IMR-90 (cell line): ENCODE measurements at regions not wholly inside any gene's neighbourhood (a gene's known extent, or its start where the extent isn't known, plus 50 kb on each side); places are given as distances from the start of the nearest gene placed in this dataset.

ENCODE experiments used
- ATAC-seq: fragments of 200-7000 bp; cut with Tn5 transposase; 2 replicates; pipeline ENCODE4 v1.9.1; 2020; ENCODE audit warnings: low read depth, mild to moderate bottlenecking, moderate library complexity
- BruUV-seq: library from RNA; stranded (reverse); fragments of 400-500 nt; replicated peaks from 2 replicates; lab custom pipeline; 2021; lab: Mats Ljungman, UMichigan
- CTCF ChIA-PET: fragments of 300-600 bp; formaldehyde crosslinking; extraction: SDS; loops from one replicate; lab custom pipeline; 2021; ENCODE audit warnings: antibody characterized with exemption; lab: Yijun Ruan, JAX
- POLR2A ChIA-PET: fragments of 300-600 bp; sonication (Branson Sonifier 250); formaldehyde crosslinking; loops from one replicate; lab custom pipeline; 2022; ENCODE audit warnings: antibody characterized with exemption; ENCODE audit not compliant: unreplicated experiment; lab: Charles Lee
- DNase-seq: peaks from one replicate; pipeline ENCODE4 v3.0.0; 2013
- H2AFZ ChIP-seq: replicated peaks from 2 replicates; pipeline ENCODE3; 2013; ENCODE audit warnings: low read length, mild to moderate bottlenecking; ENCODE audit not compliant: poor library complexity
- H2AK5ac ChIP-seq: 2 replicates; pipeline ENCODE4 v1.6.1; 2013; ENCODE audit warnings: low read depth, low read length, inconsistent platforms
- H2AK9ac ChIP-seq: replicated peaks from 2 replicates; pipeline ENCODE3; 2013; ENCODE audit warnings: mild to moderate bottlenecking, low read depth, low read length, moderate library complexity; ENCODE audit not compliant: poor library complexity
- H2BK120ac ChIP-seq: 2 replicates; pipeline ENCODE4 v1.6.1; 2013; ENCODE audit warnings: low read depth, low read length, inconsistent platforms
- H2BK15ac ChIP-seq: 3 replicates; pipeline ENCODE4 v1.6.1; 2013; ENCODE audit warnings: low read depth, low read length, inconsistent platforms
- H2BK20ac ChIP-seq: 2 replicates; pipeline ENCODE4 v1.6.1; 2013; ENCODE audit warnings: low read depth, mild to moderate bottlenecking, inconsistent platforms, low read length, moderate library complexity
- H2BK5ac ChIP-seq: 2 replicates; pipeline ENCODE4 v1.6.1; 2013; ENCODE audit warnings: mild to moderate bottlenecking, low read depth, low read length, inconsistent platforms; ENCODE audit not compliant: poor library complexity, severe bottlenecking
- H3K14ac ChIP-seq: replicated peaks from 2 replicates; pipeline ENCODE4 v1.6.1; 2013; ENCODE audit warnings: low read depth, low read length, inconsistent platforms
- H3K18ac ChIP-seq: 2 replicates; pipeline ENCODE4 v1.6.1; 2013; ENCODE audit warnings: low read depth, low read length, control low read depth
- H3K23ac ChIP-seq: 2 replicates; pipeline ENCODE4 v1.6.1; 2013; ENCODE audit warnings: low read depth, low read length, inconsistent platforms
- H3K27ac ChIP-seq: 2 replicates; pipeline ENCODE4 v1.5.1; 2013; ENCODE audit warnings: mild to moderate bottlenecking, control low read depth, low read length; ENCODE audit not compliant: insufficient read depth
- H3K27me3 ChIP-seq: 2 replicates; pipeline ENCODE4 v1.6.1; 2013; ENCODE audit warnings: low read length; ENCODE audit not compliant: control insufficient read depth, insufficient read depth
- H3K36me3 ChIP-seq: 2 replicates; pipeline ENCODE4 v1.6.1; 2013; ENCODE audit warnings: low read length, mixed read lengths; ENCODE audit not compliant: control insufficient read depth, insufficient read depth
- H3K4ac ChIP-seq: 2 replicates; pipeline ENCODE4 v1.6.1; 2013; ENCODE audit warnings: low read depth, low read length, inconsistent platforms
- H3K4me1 ChIP-seq: 2 replicates; pipeline ENCODE4 v1.6.1; 2013; ENCODE audit warnings: low read length, mixed read lengths; ENCODE audit not compliant: control insufficient read depth, insufficient read depth
- H3K4me2 ChIP-seq: 2 replicates; pipeline ENCODE4 v1.6.1; 2013; ENCODE audit warnings: low read depth, mild to moderate bottlenecking, control low read depth, low read length, moderate library complexity
- H3K4me3 ChIP-seq: 2 replicates; pipeline ENCODE4 v1.5.1; 2013; ENCODE audit warnings: low read depth, mild to moderate bottlenecking, control low read depth, low read length, moderate library complexity; ENCODE audit not compliant: insufficient read depth
- H3K56ac ChIP-seq: 2 replicates; pipeline ENCODE4 v1.6.1; 2013; ENCODE audit warnings: low read length, inconsistent platforms; ENCODE audit not compliant: insufficient read depth; ENCODE audit errors: extremely low read depth
- H3K79me1 ChIP-seq, 2 experiments: 2 replicates each; pipeline ENCODE4 v1.6.1; 2013; ENCODE audit warnings: low read length in 2 of 2, inconsistent platforms in 1 of 2, low read depth in 1 of 2
- H3K9ac ChIP-seq: 2 replicates; pipeline ENCODE4 v1.6.1; 2013; ENCODE audit warnings: low read depth, low read length, control low read depth
- H3K9me1 ChIP-seq: 2 replicates; pipeline ENCODE4 v1.6.1; 2013; ENCODE audit warnings: low read length, inconsistent platforms; ENCODE audit not compliant: insufficient read depth
- H3K9me3 ChIP-seq: 2 replicates; pipeline ENCODE4 v1.6.1; 2013; ENCODE audit warnings: low read length; ENCODE audit not compliant: control insufficient read depth, insufficient read depth
- H4K20me1 ChIP-seq: 2 replicates; pipeline ENCODE4 v1.6.1; 2013; ENCODE audit warnings: low read length, inconsistent platforms; ENCODE audit not compliant: insufficient read depth
- H4K5ac ChIP-seq: 2 replicates; pipeline ENCODE4 v1.6.1; 2013; ENCODE audit warnings: mild to moderate bottlenecking, low read depth, low read length, control low read depth
- H4K8ac ChIP-seq, 2 experiments: 2 replicates each; pipeline ENCODE4 v1.6.1; 2013; ENCODE audit warnings: low read depth in 2 of 2, low read length in 2 of 2, control low read depth in 1 of 2, inconsistent platforms in 1 of 2
- H4K91ac ChIP-seq: 2 replicates; pipeline ENCODE4 v1.6.1; 2013; ENCODE audit warnings: low read depth, low read length, inconsistent platforms; ENCODE audit not compliant: insufficient read depth
- BHLHE40 ChIP-seq: fragments of 150-350 bp; IDR thresholded peaks from 2 replicates; pipeline ENCODE4 v1.6.1; 2016; ENCODE audit warnings: mild to moderate bottlenecking, low read depth, low read length
- CEBPB ChIP-seq: IDR thresholded peaks from 2 replicates; pipeline ENCODE4 v1.6.1; 2012; ENCODE audit warnings: low read depth, low read length, improper control_type of control experiment
- CHD1 ChIP-seq: IDR thresholded peaks from 2 replicates; pipeline ENCODE4 v1.6.1; 2012; ENCODE audit warnings: low read depth, low read length, improper control_type of control experiment
- FOS ChIP-seq: fragments of 150-350 bp; IDR thresholded peaks from 2 replicates; pipeline ENCODE4 v1.6.1; 2016; ENCODE audit warnings: low read depth, low read length
- MAFK ChIP-seq: IDR thresholded peaks from 2 replicates; pipeline ENCODE4 v1.6.1; 2012; ENCODE audit warnings: low read depth, low read length, improper control_type of control experiment
- MAZ ChIP-seq: IDR thresholded peaks from 2 replicates; pipeline ENCODE4 v1.6.1; 2012; ENCODE audit warnings: low read depth, mild to moderate bottlenecking, low read length, improper control_type of control experiment, moderate library complexity, borderline replicate concordance
- MXI1 ChIP-seq: IDR thresholded peaks from 2 replicates; pipeline ENCODE4 v1.6.1; 2012; ENCODE audit warnings: low read depth, mild to moderate bottlenecking, low read length, moderate library complexity, borderline replicate concordance
- NFE2L2 ChIP-seq: fragments of 150-350 bp; IDR thresholded peaks from 2 replicates; pipeline ENCODE4 v1.6.1; 2016; ENCODE audit warnings: low read depth, mild to moderate bottlenecking, low read length
- POLR2A ChIP-seq: IDR thresholded peaks from 2 replicates; pipeline ENCODE4 v1.6.1; 2012; ENCODE audit warnings: mild to moderate bottlenecking, low read depth, low read length
- RAD21 ChIP-seq: IDR thresholded peaks from 2 replicates; pipeline ENCODE4 v1.6.1; 2012; ENCODE audit warnings: low read length, improper control_type of control experiment
- RCOR1 ChIP-seq: IDR thresholded peaks from 2 replicates; pipeline ENCODE4 v1.6.1; 2012; ENCODE audit warnings: mild to moderate bottlenecking, low read length, improper control_type of control experiment; ENCODE audit not compliant: insufficient replicate concordance
- RFX5 ChIP-seq: IDR thresholded peaks from 2 replicates; pipeline ENCODE4 v1.8.0; 2012; ENCODE audit warnings: low read depth, mild to moderate bottlenecking, low read length, moderate library complexity
- SMC3 ChIP-seq: fragments of 150-350 bp; IDR thresholded peaks from 2 replicates; pipeline ENCODE4 v1.6.1; 2016; ENCODE audit warnings: low read depth, mild to moderate bottlenecking, antibody characterized with exemption, low read length, moderate library complexity
- WGBS, 2 experiments: methylation state at CpG; one replicate each; pipeline versions ENCODE4 v1.1.5 to v1.1.7; 2013; ENCODE audit warnings: missing lambda C conversion rate in 2 of 2; ENCODE audit not compliant: insufficient read length in 1 of 2; ENCODE audit errors: extremely low coverage in 2 of 2; 5-methylcytosine and 5-hydroxymethylcytosine counted together
- dilution Hi-C: fragments of 300-500 bp; cut with HindIII; formaldehyde crosslinking; loops from one replicate; pipeline ENCODE4 v1.14.3; 2018; ENCODE audit warnings: low sequenced_read_pairs; ENCODE audit not compliant: unreplicated experiment
- in situ Hi-C: fragments of 300-500 bp; cut with MboI; formaldehyde crosslinking; loops from 3 replicates; pipeline ENCODE4 v1.14.3; 2019; ENCODE audit warnings: low sequenced_read_pairs, inconsistent platforms, mixed read lengths
- intact Hi-C: fragments of 100-400 bp; cut with micrococcal nuclease; formaldehyde crosslinking; loops from 2 replicates; pipeline ENCODE4 v1.10.0; 2022
- TF ChIP-seq, protein P1 (sequence below): fragments of 150-350 bp; IDR thresholded peaks from 2 replicates; pipeline ENCODE4 v1.6.1; 2016; ENCODE audit warnings: low read depth, mild to moderate bottlenecking, low read length, moderate library complexity, borderline replicate concordance
- TF ChIP-seq, protein P2 (sequence below): fragments of 150-350 bp; IDR thresholded peaks from 2 replicates; pipeline ENCODE4 v1.6.1; 2017; ENCODE audit warnings: mild to moderate bottlenecking, antibody characterized with exemption, low read length, low read depth
- TF ChIP-seq, protein P3 (sequence below): conservative IDR thresholded peaks from 2 replicates; pipeline ENCODE4 v1.5.1; 2012; ENCODE audit warnings: mild to moderate bottlenecking, low read depth, low read length, improper control_type of control experiment

DNA sequence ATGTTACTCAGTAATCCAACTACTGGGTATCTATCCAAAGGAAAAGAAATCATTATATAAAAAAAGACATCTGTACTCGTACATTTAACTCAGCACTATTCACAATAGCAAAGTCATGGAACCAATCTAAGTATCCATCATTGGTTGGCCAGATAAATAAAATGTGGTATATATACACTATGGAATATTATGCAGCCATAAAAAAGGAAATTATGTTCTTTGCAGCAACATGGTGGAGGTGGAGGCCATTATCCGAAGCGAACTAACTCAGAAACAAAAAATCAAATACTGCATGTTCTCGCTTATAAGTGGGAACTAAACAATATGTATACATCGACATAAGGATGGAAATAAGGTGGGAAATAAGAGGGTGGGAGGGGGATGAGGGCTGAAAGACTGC, 56.2 kb upstream of the ANTXRL start:
- DNase-seq, result no peak
- POLR2A ChIA-PET, result no interaction called here
- H2BK5ac ChIP-seq, result no peak overlapping the region
- no peak overlapping the region for H3K18ac ChIP-seq
- no peak overlapping the region for H4K5ac ChIP-seq
- dilution Hi-C loops, result no loop called here
- H3K27me3 ChIP-seq, result peaks cover 7% of the 10 kb centered on the region
- no peak overlapping the region for H2BK20ac ChIP-seq
- no peak overlapping the region for H2BK15ac ChIP-seq
- no peak overlapping the region for H3K56ac ChIP-seq
- CTCF ChIA-PET, result no interaction called here
- H4K8ac ChIP-seq, result no peak overlapping the region
- H2AK9ac ChIP-seq, result no peak overlapping the region
- no peak overlapping the region for H3K4ac ChIP-seq
- WGBS, 2 experiments, result no CpG with 5 or more reads among the region's 5 CpGs
- no peak overlapping the region for H3K14ac ChIP-seq
- no peak for ATAC-seq
- H3K23ac ChIP-seq, result no peak overlapping the region
- no peak overlapping the region for H4K91ac ChIP-seq
- H2AK5ac ChIP-seq, result no peak overlapping the region
- no peak overlapping the region for H3K27ac ChIP-seq
- H3K4me3 ChIP-seq, result no peak overlapping the region
- no peak overlapping the region for H2AFZ ChIP-seq
- no TSS peak for BruUV-seq
- no peaks in the 10 kb centered on the region for H3K9me1 ChIP-seq
- in situ Hi-C loops, result no loop called here
- TF ChIP-seq FOS (no peak), SMC3 (no peak), CEBPB (no peak), RFX5 (no peak), NFE2L2 (no peak), RAD21 (no peak), MXI1 (no peak), MAFK (no peak), MAZ (no peak), POLR2A (no peak), CHD1 (no peak), BHLHE40 (no peak), RCOR1 (no peak)
- TF ChIP-seq, protein P1, sequence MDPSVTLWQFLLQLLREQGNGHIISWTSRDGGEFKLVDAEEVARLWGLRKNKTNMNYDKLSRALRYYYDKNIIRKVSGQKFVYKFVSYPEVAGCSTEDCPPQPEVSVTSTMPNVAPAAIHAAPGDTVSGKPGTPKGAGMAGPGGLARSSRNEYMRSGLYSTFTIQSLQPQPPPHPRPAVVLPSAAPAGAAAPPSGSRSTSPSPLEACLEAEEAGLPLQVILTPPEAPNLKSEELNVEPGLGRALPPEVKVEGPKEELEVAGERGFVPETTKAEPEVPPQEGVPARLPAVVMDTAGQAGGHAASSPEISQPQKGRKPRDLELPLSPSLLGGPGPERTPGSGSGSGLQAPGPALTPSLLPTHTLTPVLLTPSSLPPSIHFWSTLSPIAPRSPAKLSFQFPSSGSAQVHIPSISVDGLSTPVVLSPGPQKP, result no peak
- TF ChIP-seq, protein P2, sequence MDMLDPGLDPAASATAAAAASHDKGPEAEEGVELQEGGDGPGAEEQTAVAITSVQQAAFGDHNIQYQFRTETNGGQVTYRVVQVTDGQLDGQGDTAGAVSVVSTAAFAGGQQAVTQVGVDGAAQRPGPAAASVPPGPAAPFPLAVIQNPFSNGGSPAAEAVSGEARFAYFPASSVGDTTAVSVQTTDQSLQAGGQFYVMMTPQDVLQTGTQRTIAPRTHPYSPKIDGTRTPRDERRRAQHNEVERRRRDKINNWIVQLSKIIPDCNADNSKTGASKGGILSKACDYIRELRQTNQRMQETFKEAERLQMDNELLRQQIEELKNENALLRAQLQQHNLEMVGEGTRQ, result no peak
- TF ChIP-seq, protein P3, sequence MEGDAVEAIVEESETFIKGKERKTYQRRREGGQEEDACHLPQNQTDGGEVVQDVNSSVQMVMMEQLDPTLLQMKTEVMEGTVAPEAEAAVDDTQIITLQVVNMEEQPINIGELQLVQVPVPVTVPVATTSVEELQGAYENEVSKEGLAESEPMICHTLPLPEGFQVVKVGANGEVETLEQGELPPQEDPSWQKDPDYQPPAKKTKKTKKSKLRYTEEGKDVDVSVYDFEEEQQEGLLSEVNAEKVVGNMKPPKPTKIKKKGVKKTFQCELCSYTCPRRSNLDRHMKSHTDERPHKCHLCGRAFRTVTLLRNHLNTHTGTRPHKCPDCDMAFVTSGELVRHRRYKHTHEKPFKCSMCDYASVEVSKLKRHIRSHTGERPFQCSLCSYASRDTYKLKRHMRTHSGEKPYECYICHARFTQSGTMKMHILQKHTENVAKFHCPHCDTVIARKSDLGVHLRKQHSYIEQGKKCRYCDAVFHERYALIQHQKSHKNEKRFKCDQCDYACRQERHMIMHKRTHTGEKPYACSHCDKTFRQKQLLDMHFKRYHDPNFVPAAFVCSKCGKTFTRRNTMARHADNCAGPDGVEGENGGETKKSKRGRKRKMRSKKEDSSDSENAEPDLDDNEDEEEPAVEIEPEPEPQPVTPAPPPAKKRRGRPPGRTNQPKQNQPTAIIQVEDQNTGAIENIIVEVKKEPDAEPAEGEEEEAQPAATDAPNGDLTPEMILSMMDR, result no peak
- no peaks in the 10 kb centered on the region for H3K9me3 ChIP-seq
- no peaks in the 10 kb centered on the region for H4K20me1 ChIP-seq
- no peak overlapping the region for H3K9ac ChIP-seq
- peaks cover 2% of the 10 kb centered on the region; the same call in 1 of the 2 replicates for H3K4me1 ChIP-seq
- H2BK120ac ChIP-seq, result no peak overlapping the region
- H3K36me3 ChIP-seq, result no peaks in the 10 kb centered on the region
- intact Hi-C loops, result no loop called here
- no peak overlapping the region for H3K4me2 ChIP-seq
- H3K79me1 ChIP-seq, result no peaks in the 10 kb centered on the region
